ENCODE measurements at regions not wholly inside any gene's neighbourhood (a gene's known extent, or its start where the extent isn't known, plus 50 kb on each side); places are given as distances from the start of the nearest gene placed in this dataset.

DNA sequence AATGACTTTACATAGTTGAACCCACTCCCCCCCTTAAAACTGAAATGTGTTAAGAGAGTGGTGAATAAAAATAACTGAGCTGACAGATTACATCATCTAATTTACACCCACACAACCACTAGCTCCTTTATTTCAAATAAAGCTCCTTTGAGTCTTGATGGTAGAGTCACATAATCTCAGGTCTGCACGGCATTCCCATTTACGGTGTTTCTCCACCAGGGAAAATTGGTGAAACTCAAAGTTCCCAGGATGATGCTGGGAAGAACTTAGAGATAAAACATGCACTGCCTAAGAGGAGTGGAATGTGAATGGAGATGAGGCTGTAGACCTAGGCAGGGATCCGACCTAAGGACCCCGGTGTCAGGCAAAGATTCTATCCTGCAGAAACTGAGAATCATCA lies 727.8 kb upstream of the ADAMTS5 start:
- FAIRE-seq: no peak
- DNase-seq (ENCODE audit: extremely low spot score, insufficient read length, low read depth): no peak

DNA sequence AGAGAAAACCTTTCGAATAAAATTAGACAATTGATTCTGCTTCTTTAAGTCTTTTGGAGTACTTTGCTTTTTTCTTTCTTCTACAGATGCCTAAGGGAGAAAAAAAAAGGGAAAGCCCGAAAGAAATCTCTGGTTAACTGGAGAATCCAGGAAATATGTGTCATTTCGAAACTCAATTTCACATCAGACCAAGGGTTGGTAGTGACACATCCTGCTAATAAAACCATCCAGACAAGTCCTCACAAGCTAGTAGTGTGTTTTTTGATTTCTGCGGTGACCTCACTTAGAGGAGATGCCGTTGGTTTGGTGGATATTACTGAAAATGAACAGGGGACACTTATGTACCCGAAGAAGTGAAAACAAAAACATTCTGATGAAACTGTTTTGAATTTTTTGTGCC lies 726.5 kb upstream of the ADAMTS5 start:
- no peak for DNase-seq (ENCODE audit: extremely low spot score, insufficient read length, low read depth)
- FAIRE-seq: no peak

DNA sequence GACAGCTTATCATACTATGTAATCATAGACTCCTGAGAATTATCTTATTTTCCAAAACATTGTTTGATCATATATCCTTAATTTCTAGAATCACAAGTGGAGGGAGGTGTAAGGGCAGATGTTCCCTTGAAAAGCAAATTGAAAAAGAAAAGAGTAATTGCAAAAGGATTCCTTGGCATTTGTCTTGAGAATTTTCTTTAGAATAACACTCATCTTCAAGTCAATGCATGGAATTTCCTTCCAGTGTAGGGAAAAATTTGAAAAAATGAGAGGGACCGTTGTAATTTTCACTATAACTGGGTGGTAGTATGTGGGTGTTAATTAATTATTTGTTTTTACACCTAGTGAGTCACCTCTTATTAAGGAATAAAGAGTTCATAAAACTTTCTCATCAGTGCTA lies 724.6 kb upstream of the ADAMTS5 start:
- no peak for DNase-seq (ENCODE audit: extremely low spot score, insufficient read length, low read depth)
- FAIRE-seq: no peak

DNA sequence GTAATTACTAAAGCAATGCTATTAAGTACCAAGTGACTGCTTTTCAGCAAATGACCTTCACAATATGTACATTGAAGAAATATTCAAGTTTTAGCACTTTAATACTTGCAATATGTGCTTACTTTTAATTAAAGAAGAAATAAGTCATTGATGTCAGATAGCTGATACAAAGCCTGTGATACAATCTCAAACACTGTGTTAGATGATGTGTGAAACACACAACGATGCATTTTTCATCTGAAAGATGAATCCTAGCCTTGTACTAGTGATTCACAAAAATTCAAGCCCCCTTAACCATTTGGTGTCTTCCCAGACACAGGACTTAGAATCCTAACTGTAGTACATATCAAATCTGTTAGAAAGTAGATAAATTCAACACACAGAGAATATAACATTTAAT lies 724.1 kb upstream of the ADAMTS5 start:
- DNase-seq (ENCODE audit: extremely low spot score, insufficient read length, low read depth) (no peak), FAIRE-seq (no peak)

DNA sequence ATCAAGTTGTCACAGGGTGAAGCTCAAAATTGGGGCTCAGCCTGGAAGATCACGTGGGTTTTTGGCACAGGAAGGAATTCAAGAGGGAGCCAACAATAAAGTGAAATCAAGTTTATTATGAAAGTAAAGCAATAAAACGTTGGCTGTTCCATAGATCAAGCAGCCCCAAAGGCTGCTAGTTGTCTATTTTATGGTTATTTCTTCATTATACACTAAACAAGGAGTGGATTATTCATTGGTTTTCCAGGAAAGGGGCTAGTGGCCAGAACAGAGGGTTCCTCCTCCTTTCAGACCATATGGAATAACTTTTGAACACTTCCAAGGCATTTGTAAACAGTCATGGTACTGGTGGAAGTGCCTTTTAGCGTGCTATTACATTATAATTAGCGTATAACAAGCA lies 723.5 kb upstream of the ADAMTS5 start:
- FAIRE-seq (no peak), DNase-seq (ENCODE audit: extremely low spot score, insufficient read length, low read depth) (no peak)

DNA sequence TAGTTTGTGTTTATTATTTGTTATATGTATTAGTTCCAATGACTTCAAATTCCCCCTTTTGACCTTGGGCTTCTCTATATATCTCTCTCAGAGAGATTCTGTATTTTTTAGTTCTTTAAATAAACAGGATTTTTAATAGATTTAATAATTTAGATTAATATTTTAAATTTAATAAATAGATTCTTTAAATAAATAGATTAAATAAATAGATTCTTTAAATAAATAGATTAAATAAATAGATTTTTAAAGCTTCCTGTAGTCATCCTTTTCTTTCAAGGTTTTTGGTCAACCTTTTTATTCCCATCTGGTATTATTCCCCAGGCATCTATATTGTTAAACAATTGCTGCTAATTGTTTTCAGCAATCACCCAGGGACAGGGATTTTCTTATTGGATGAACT lies 721.9 kb upstream of the ADAMTS5 start:
- no peak for DNase-seq (ENCODE audit: extremely low spot score, insufficient read length, low read depth)
- no peak for FAIRE-seq

DNA sequence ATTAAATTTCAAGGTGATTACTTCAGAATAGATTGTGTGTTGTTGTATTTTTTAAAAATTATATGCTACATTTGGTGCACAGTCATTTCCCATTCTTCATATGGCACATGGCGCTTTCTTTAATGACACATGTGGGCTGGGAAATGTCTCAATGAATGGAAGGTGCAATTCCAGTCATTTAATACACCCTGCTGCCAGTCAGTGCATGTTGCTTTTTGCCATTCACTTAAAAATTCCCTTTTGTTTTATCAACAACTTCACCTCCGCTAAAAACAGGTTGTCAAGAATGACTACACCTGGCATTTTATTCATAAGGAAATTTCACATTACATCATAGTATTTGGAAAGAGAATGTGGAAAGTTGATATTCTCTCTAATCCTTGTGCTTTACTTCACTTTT lies 716.4 kb upstream of the ADAMTS5 start:
- FAIRE-seq: no peak

DNA sequence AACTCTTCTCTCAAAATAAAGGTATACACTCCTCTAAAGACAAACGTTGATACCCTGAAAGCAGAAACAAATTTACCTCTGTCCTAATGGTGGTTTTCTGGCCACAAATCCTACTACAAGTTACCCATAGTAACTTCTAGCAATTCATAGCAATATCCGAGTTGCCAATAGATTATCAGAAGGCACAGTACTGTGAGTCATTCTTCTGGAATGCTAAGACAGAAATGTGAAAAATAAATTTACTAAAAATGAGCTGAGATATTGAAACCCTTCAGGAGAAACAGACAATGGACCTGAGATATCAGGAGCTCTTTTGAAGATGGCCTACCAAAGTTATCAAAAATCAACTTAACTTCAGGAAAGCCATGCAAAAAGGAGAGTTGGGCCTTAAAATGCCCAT lies 715.0 kb upstream of the ADAMTS5 start:
- DNase-seq (ENCODE audit: extremely low spot score, insufficient read length, low read depth): no peak
- FAIRE-seq: no peak

More for the DNA sequence above, 716.4 kb upstream of the ADAMTS5 start:
- no peak for DNase-seq (ENCODE audit: extremely low spot score, insufficient read length, low read depth)

DNA sequence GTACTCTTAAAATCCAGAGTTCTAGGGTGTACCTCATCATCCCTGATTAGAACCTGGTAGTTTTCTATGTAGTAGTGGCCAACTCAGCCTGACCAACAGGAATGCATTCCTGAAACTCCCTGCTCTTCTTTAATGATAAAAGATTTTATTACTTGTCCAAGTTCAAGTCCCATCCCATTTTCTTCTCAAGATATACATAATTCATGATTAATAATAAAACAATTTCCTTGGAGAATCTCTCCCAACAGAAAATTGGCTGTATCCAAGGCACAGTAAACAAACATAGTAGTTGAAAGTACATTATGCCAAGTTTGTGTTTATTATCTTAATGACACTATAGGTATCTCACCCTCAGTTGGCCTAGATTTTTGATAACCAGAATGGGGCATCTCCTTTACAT lies 714.1 kb upstream of the ADAMTS5 start:
- FAIRE-seq (no peak), DNase-seq (ENCODE audit: extremely low spot score, insufficient read length, low read depth) (no peak)

DNA sequence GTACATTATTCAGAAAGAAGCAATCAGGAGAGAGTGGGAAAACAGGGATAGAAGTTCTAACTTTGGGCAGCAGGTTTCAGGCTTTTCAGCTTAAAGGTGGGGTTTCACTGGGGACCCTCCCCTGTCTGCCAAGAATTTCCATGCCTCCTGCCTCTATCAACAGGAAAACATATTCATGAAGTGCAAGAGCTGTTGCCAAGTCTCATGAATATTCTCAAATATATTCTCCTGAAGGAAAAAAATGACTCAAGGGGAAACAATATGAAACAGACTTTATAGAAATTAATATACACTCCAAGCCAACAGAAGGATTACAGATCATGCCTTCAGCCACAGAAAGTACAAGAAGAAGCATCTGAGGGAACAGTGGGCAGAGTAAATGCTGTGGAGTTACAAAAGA lies 713.3 kb upstream of the ADAMTS5 start:
- FAIRE-seq: no peak
- no peak for DNase-seq (ENCODE audit: extremely low spot score, insufficient read length, low read depth)

DNA sequence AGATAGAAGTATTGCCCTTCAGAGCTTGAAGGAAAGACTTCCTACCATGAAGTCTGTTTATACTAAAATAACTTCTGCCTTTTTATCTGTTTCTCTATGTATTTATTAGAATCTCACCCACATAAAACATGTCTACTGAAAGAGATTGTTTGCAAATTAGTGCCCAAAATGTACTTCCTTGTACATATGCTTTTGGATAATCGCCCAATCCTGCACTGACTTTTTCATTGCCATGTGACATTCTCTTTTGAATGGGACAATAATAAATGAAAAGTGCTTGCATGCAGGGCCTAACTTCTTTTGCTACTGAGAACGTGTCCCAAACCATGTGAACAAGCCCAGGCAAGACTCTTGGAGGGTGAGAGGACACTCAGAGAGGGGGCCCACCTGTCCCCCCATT lies 711.6 kb upstream of the ADAMTS5 start:
- no peak for FAIRE-seq

DNA sequence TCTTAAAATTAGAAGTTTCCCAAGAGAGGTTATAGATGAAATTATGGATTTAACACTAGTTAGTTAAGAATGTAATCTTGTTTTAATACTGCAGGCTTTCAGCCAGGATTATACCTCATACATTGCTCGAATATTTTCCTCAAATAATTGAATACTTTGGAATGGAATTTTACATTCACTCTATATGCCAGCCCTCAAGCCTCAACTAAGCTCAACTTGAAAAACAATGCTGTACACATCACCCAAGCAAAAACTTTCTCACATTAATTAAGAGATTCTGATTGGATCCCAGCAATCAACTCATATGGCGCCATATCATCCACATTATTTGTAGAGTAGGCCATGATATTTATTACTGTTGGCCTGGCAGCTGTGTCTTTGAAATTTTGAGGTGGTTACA lies 710.7 kb upstream of the ADAMTS5 start:
- no peak for DNase-seq (ENCODE audit: extremely low spot score, insufficient read length, low read depth)
- FAIRE-seq: no peak

More for the DNA sequence above, 711.6 kb upstream of the ADAMTS5 start:
- DNase-seq (ENCODE audit: extremely low spot score, insufficient read length, low read depth): no peak

DNA sequence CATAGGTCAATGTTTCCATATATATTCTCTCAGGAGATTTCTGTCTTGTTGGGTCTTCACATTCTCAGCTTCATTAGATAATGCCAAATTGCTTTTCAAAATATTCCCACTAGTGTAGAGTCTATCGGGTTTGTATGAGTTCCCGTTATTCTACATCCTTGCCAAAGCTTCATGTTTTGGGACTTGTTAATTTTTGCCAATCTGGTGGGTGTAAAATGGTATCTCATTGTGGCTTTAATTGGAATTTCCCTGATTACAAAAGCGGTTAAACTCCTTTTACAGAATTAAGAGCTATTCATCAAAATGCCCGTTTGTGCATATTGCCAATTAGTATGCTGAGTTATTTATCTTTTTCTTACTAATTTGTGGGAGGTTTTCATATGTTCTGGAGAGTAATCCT lies 708.4 kb upstream of the ADAMTS5 start:
- DNase-seq (ENCODE audit: extremely low spot score, insufficient read length, low read depth): no peak
- FAIRE-seq: no peak

DNA sequence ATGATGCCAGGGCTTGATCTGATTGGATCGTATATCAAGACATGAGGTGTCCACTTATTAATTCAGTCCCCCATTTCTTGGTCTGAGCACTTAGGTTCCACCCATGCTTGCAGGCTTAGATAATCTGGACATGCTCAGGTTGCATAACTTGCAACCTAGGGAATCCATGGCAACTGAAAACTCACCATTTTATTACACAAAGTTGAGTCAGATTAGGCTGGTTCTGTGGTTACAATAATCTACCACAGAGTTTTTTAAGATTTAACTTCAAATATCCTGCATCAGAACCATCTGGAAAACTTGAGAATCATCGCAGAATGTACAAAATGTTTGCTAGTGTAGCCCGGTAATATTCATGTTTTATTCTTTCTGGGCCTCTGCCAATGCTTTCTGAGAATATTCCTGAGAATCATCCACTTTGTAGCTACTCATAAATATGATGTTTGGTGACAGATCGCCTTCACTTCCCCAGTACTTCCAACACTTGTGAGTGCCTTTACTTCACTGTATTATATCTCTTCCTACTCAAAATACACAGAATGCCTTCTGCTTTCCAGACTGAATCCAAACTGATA lies 707.2 kb upstream of the ADAMTS5 start:
- FAIRE-seq: no peak
- no peak for DNase-seq (ENCODE audit: extremely low spot score, insufficient read length, low read depth)

DNA sequence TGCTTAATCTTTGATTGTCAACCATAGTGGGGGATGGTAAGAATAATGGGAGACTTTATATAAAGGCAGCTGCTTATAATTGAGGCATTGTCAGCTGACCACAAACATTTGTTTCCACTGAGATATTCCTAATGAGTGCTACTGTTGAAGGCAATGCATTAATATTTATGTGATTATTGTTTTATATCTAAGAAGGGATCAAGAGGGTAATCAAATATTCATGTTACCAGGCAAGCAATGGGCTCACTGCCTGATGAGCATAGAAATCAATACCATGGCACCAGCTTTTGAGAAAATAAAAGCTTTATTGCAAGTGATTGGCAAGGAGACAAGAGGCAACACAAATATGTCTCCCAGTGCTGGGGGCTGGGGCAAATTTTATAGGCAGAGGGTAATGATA lies 706.7 kb upstream of the ADAMTS5 start:
- DNase-seq (ENCODE audit: extremely low spot score, insufficient read length, low read depth) (no peak), FAIRE-seq (no peak)

DNA sequence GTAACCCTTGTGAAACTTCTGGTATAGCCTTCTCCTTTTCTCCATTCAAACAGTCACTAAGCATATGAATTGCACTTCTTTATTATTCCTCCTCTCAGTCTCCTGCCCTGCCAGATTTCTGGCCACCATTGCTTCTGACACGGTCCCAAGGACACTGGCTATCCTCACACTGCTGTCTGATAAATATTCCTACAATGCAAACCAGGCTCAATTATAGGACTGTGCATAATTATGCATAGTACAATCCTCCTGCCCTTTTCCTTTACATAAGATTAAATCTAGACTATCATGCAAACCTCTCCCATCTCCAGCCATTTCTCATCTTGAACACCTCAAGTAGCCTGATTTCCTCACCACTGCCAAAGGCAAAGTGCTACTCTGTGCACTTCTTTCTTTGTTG lies 704.3 kb upstream of the ADAMTS5 start:
- DNase-seq (ENCODE audit: extremely low spot score, insufficient read length, low read depth) (no peak), FAIRE-seq (no peak)

DNA sequence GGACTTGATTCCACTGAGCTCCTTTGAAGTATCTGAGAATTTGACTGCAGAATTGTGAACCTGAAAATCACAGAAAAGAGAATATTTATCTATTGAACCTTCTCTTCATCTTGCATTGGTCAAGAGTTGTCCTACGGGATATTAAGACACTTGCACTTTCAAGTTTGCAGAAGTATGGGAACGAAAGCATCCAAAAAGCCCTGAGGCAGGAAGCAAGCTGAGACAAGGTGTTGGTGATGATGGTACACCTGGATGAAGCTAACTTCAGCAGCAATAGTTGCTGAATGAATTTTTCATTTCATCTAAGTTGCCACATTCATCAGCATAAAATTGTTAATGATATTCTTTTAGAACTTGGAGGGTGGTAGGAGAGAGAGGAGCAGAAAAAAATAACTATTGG lies 686.6 kb upstream of the ADAMTS5 start:
- DNase-seq (ENCODE audit: extremely low spot score, insufficient read length, low read depth): no peak
- FAIRE-seq: no peak

DNA sequence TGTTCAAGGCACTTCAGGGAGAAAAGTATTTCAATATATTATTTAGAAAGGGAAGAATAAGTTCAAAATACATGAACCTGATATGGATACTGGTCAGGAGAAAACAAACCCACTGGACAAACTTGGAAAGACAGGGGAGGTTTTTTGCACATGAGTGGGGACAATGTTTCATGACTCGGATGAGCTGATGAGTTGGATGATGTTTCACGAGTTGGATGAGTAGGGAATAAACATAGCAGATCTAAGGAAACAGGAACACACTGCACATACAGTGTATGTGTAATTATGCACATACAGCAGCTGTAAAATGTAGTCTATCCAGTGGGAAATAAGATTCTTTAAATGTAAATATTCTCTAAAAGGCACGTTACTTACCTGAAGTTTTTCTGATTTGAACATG lies 682.9 kb upstream of the ADAMTS5 start:
- no peak for FAIRE-seq

DNA sequence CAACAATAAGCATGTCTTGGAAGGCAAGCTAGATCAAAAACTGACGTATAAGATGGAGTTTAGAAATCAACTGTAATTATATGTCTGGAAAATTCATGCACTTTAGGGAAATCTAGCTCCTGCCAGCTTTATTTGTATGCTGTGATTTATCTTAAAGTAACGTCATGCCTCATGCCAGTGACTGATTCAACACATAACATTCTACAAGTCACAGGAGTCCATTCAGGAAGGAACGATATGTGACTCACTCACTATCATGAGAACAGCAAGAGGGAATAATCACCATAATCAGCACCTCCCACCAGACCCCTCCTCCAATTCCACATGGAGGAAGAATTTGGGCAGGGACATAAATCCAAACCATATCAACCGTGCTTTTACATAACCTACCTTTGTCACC lies 682.4 kb upstream of the ADAMTS5 start:
- DNase-seq (ENCODE audit: extremely low spot score, insufficient read length, low read depth) (no peak), FAIRE-seq (no peak)

More for the DNA sequence above, 682.9 kb upstream of the ADAMTS5 start:
- DNase-seq (ENCODE audit: extremely low spot score, insufficient read length, low read depth): no peak

DNA sequence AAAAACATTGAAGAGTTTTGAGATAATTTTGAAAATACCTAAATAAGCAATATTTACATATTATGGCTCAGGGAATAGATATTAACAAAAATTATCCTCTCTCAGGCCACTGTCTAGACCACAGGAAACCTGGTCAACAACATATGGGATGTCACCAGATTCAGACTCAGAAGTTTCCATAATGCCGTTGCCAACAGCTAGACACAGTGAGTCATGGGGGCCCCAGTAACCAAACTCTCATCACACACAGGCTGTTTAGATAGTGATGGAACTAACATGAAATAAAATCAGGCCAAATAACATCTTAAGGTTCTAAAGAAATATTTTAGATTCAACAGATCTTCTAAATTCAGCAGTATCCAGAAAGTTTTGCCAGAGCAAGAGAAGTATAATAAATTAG lies 681.7 kb upstream of the ADAMTS5 start:
- DNase-seq (ENCODE audit: extremely low spot score, insufficient read length, low read depth): no peak
- no peak for FAIRE-seq

DNA sequence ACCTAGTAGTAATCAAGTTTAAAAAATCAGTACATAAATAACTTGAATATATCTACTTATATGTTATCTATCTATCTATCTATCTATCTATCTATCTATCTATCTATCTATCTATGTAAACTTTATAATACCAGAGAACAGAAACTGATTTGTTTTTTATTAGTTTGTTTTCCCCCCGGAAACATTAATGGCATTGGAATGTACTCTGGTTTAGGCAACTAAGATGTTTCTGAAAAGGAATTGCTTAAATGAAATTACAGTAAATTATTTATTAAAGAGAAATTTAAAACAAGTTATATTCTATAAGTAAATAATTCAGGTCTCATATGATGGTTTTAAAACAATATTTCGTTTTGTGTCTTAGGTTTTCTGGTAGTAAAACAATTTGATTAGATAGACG lies 681.0 kb upstream of the ADAMTS5 start:
- no peak for FAIRE-seq
- no peak for DNase-seq (ENCODE audit: extremely low spot score, insufficient read length, low read depth)

DNA sequence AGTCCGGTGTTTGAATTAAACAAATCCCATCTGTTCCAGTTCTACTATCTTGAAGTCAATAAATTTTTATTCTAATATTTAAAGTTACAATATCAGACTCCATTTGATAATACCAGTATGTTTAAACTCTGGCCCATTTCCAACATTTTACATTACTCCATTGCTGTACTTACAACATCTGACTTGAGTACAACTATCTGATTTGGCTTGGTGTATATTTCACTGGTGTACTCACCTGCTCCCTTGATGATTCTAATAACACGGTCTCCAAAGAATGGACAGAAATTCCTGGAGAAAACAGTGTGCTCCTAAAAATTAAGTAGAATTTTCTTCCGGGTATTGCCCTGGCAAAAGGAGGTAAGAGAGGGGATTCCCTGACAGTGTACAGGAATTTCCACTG lies 680.5 kb upstream of the ADAMTS5 start:
- no peak for DNase-seq (ENCODE audit: extremely low spot score, insufficient read length, low read depth)
- FAIRE-seq: no peak

DNA sequence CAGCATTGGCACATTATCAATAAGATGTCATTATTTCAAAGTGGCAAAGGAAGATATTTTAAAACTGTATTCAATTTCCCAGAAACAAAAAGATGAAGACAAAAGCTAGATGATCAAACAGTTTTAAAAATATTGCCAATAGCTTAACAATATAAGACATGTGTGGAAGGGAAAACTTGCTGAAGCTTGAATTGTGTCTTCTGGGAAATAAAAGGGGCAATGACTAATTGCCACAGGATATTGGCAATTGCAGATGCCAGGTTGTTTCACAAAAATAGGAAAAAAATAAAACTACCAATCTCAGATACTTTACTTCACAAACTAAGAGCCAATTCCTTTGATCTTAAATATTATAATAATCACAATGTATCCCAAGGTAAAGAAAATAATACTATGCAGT lies 679.8 kb upstream of the ADAMTS5 start:
- DNase-seq (ENCODE audit: extremely low spot score, insufficient read length, low read depth) (no peak), FAIRE-seq (no peak)

All from GM18507 (cell line).